ENCODE measurements at regions not wholly inside any gene's neighbourhood (a gene's known extent, or its start where the extent isn't known, plus 50 kb on each side); places are given as distances from the start of the nearest gene placed in this dataset.

DNA sequence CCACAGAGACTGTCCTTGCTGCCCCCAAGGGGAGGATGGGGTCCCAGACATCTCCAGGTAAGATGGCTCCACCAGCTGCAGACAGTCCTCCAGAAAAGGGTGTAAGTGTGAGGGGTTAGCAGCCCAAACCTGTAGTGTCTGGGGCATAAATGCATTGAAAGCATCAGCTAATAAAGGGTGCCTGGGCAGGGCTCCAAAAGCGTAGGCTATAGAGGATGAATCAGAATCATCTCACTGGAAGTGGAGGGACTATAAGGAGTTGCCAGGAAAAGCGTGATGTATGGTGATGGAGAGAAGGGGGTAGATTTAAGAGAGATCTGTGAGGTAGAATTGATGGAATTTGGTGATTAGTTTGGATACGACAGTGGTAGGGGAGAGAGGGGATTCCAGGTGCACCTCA lies 79.9 kb upstream of the ONECUT1 start:
- no peak for DNase-seq
- 71 to 75% methylated on average over 3 of the region's 3 CpGs for WGBS, 2 donors
- H3K36me3 ChIP-seq, result no peaks in the 10 kb centered on the region
- H3K9me3 ChIP-seq, result no peaks in the 10 kb centered on the region
- TF ChIP-seq POLR2A (IDR thresholded peaks at IDR 0.05), result no peak
- TF ChIP-seq, protein P1, sequence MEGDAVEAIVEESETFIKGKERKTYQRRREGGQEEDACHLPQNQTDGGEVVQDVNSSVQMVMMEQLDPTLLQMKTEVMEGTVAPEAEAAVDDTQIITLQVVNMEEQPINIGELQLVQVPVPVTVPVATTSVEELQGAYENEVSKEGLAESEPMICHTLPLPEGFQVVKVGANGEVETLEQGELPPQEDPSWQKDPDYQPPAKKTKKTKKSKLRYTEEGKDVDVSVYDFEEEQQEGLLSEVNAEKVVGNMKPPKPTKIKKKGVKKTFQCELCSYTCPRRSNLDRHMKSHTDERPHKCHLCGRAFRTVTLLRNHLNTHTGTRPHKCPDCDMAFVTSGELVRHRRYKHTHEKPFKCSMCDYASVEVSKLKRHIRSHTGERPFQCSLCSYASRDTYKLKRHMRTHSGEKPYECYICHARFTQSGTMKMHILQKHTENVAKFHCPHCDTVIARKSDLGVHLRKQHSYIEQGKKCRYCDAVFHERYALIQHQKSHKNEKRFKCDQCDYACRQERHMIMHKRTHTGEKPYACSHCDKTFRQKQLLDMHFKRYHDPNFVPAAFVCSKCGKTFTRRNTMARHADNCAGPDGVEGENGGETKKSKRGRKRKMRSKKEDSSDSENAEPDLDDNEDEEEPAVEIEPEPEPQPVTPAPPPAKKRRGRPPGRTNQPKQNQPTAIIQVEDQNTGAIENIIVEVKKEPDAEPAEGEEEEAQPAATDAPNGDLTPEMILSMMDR (IDR thresholded peaks at IDR 0.05), result no peak
- intact Hi-C loops (cut with DNase I), result no loop called here
- H3K4me1 ChIP-seq, result no peaks in the 10 kb centered on the region
- no peak overlapping the region for H3K27ac ChIP-seq
- H3K27me3 ChIP-seq, result no peaks in the 10 kb centered on the region
- H3K4me3 ChIP-seq (replicated peaks in 1 of 3), result no peak overlapping the region

DNA sequence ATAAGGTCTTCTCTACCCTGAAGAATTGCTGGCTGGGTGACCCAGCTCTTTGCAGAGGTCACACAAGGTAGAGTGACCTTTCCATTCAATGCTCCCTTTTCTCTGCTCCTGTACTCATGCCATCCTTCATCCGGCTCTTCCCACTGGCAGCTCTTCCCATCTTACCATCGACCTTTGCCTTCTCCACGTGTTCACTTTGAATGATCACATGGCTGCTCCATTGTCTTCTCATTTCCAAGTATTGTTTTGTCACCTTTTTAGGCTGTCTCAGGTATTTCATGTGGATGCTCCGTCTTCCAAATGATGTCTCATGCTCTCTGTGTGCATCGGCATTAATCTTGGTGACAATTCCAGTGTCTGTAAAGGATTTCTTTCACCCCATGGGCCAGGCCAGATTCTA lies 76.6 kb upstream of the ONECUT1 start:
- Histone ChIP-seq H3K27me3 (no peaks in the 10 kb centered on the region), H3K9me3 (no peaks in the 10 kb centered on the region), H3K4me3 (replicated peaks in 1 of 3) (no peak overlapping the region), H3K36me3 (no peaks in the 10 kb centered on the region), H3K27ac (no peak overlapping the region), H3K4me1 (no peaks in the 10 kb centered on the region)
- TF ChIP-seq, protein P1 (IDR thresholded peaks at IDR 0.05), result no peak
- no peak for TF ChIP-seq POLR2A (IDR thresholded peaks at IDR 0.05)
- 80 to 84% methylated on average over 5 of the region's 5 CpGs for WGBS, 2 donors
- intact Hi-C loops (cut with DNase I), result no loop called here
- DNase-seq, result no peak

DNA sequence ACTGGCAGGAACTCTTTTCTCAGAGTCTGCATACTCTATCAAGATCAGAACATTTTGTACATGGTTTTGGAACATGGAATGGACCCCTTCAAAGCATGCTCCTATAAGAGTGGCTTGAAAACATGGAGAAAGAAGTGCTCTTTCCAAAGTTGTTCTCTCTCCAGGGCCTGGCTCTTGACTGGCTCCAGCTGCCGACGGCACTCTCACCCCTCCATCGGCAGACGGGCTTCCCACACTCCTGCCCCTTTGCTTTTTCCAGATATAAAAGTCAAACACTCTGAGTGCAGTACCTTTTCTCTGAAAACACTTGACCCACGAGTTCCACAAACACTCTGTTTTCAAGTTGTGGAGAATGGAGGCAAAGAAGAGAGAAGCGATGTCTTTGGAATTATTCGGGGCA lies 72.5 kb upstream of the ONECUT1 start:
- peak in 1 of 2 donors; percentile 6 for DNase-seq
- WGBS, 2 donors, result 29 to 30% methylated on average over 7 of the region's 7 CpGs

DNA sequence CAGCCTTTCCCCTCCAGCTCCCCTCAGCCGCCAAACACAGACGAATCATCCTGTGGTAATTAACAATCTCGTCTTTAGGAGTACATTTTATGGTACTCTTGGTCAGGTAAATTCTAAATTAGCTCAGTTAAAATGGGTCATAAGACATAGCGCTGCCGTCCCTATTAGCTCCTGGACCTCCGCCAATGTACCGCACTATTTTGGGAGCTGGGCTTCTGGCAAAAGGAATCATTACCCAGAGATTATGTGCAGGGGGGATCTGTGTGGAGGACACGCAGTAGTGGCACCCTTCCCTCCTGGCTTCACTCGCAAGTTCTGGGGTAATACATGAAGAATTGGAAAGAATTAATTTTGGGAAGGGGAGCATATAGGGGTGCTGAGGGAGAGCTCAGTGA lies 68.6 kb upstream of the ONECUT1 start:
- Histone ChIP-seq H3K27ac (no peak overlapping the region), H3K4me3 (replicated peaks in 1 of 3) (no peak overlapping the region), H3K4me1 (no peaks in the 10 kb centered on the region), H3K36me3 (no peaks in the 10 kb centered on the region), H3K9me3 (no peaks in the 10 kb centered on the region), H3K27me3 (no peaks in the 10 kb centered on the region)
- TF ChIP-seq, protein P1 (IDR thresholded peaks at IDR 0.05), result no peak
- no peak for TF ChIP-seq POLR2A (IDR thresholded peaks at IDR 0.05)
- no peak for DNase-seq
- 73 to 75% methylated on average over 9 of the region's 9 CpGs for WGBS, 2 donors
- intact Hi-C loops (cut with DNase I), result no loop called here

More for the DNA sequence above, 72.5 kb upstream of the ONECUT1 start:
- intact Hi-C loops (cut with DNase I), result no loop called here
- Histone ChIP-seq H3K4me1 (no peaks in the 10 kb centered on the region), H3K27me3 (no peaks in the 10 kb centered on the region), H3K4me3 (replicated peaks in 1 of 3) (no peak overlapping the region), H3K9me3 (no peaks in the 10 kb centered on the region), H3K36me3 (no peaks in the 10 kb centered on the region), H3K27ac (no peak overlapping the region)
- TF ChIP-seq, protein P1 (IDR thresholded peaks at IDR 0.05), result no peak
- TF ChIP-seq POLR2A (IDR thresholded peaks at IDR 0.05), result no peak

DNA sequence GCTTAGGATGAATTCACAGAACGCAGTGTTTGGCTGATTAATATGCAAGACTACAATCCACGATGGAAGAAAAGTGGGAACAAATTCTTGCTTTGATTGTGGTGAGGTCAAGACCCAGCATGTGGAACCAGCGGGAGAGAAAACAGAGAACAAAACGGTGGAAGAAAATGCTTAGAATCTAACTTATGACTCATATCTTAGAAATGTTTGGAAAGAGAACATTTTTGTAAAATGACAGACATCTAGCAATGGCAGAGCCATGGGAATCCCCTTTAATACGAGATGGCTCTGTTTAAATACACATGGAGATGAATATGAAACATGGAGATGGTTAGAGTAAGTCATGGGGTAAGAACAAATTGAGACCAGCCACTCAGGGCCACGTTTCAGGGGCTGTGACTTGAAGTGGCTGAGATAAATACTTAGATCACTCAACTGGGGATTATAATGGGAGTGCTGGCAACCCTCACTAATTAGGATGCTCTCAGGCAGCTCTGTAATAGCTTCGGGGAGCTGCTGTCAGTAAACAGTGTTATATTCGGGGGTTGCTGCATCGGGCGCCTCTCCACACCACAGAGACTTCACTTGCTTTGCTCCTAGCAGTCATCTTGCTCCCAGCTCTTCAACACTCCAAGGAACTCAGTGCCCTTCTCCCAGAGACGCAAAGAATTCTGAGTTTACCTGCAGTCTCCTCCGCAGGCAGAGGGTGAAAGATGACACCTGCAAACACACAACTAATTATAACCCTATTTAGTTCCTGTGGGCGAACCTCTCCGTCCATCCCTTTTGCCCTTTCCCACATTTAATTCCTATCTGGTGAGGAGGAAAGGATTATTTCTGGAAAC lies 68.0 kb upstream of the ONECUT1 start:
- Histone ChIP-seq H3K4me1 (no peaks in the 10 kb centered on the region), H3K27ac (no peak overlapping the region), H3K27me3 (no peaks in the 10 kb centered on the region), H3K4me3 (replicated peaks in 1 of 3) (no peak overlapping the region), H3K36me3 (no peaks in the 10 kb centered on the region), H3K9me3 (no peaks in the 10 kb centered on the region)
- TF ChIP-seq POLR2A (IDR thresholded peaks at IDR 0.05), result no peak
- TF ChIP-seq, protein P1 (IDR thresholded peaks at IDR 0.05), result no peak
- 44% methylated on average over 14 of the region's 14 CpGs for WGBS, 2 donors
- no peak for DNase-seq
- intact Hi-C loops (cut with DNase I), result no loop called here
